B cell (primary cell): ENCODE measurements at regions not wholly inside any gene's neighbourhood (a gene's known extent, or its start where the extent isn't known, plus 50 kb on each side); places are given as distances from the start of the nearest gene placed in this dataset.
"Not testable (repeated sequence)": the region's sequence is repeated elsewhere in the genome, so short reads cannot be mapped to it uniquely, and the experiment has no call there.

Experiments used
- ATAC-seq: fragments of 200-7000 bp; cut with Tn5 transposase; one replicate; pipeline ENCODE4 v1.10.0; 2021; ENCODE audit warnings: low read depth, mild to moderate bottlenecking, moderate number of reproducible peaks, moderate library complexity
- CTCF ChIA-PET: fragments of 350-600 bp; sonication (Branson Sonifier 250); formaldehyde crosslinking; loops from one replicate; lab custom pipeline; 2021; ENCODE audit warnings: antibody characterized with exemption, inconsistent platforms; lab: Charles Lee
- POLR2A ChIA-PET: fragments of 350-600 bp; sonication (Branson Sonifier 250); formaldehyde crosslinking; loops from one replicate; lab custom pipeline; 2021; ENCODE audit warnings: antibody characterized with exemption; lab: Charles Lee
- DNase-seq: peaks from one replicate; pipeline ENCODE4 v3.0.0; 2013
- H2AFZ ChIP-seq: 2 replicates; pipeline ENCODE4 v1.6.1; 2012; ENCODE audit warnings: mild to moderate bottlenecking, low read depth, low read length; ENCODE audit not compliant: insufficient read depth, poor library complexity, severe bottlenecking
- H3K27ac ChIP-seq, 2 donors: 1 replicate in 1 of 2; 2 replicates in 1 of 2; pipeline ENCODE4 v1.5.1; 2012 to 2013; ENCODE audit warnings: low read length in 2 of 2, mild to moderate bottlenecking in 2 of 2, moderate library complexity in 1 of 2
- H3K27me3 ChIP-seq, 4 experiments: fragments of 200-600 bp in 1 of 4; sonication (generic) in 1 of 4; replicated peaks in 1 of 4; 1 replicate in 2 of 4; 2 replicates in 2 of 4; pipeline versions ENCODE4 v1.6.1 to v1.7.0; 2013 to 2016; ENCODE audit warnings: low read length in 3 of 4, mild to moderate bottlenecking in 2 of 4, mixed read lengths in 1 of 4, moderate library complexity in 1 of 4; ENCODE audit not compliant: insufficient read depth in 4 of 4, control insufficient read depth in 3 of 4; ENCODE audit errors: control extremely low read depth in 1 of 4
- H3K36me3 ChIP-seq, 2 experiments: replicated peaks in 1 of 2; 1 replicate in 1 of 2; 2 replicates in 1 of 2; pipeline versions ENCODE4 v1.6.1 to v1.7.1; 2013; ENCODE audit warnings: low read length in 1 of 2; ENCODE audit not compliant: insufficient read depth in 2 of 2, control insufficient read depth in 1 of 2; ENCODE audit errors: control extremely low read depth in 1 of 2, extremely low read depth in 1 of 2
- H3K4me1 ChIP-seq, 2 donors: fragments of 200-600 bp in 1 of 2; sonication (generic) in 1 of 2; 1 replicate in 1 of 2; 2 replicates in 1 of 2; pipeline versions ENCODE4 v1.5.1 to v1.6.1; 2013 to 2017; ENCODE audit warnings: low read length in 2 of 2; ENCODE audit not compliant: control insufficient read depth in 2 of 2, insufficient read depth in 2 of 2
- H3K4me2 ChIP-seq: replicated peaks from 2 replicates; pipeline ENCODE3; 2012; ENCODE audit warnings: mild to moderate bottlenecking, low read depth, low read length; ENCODE audit not compliant: poor library complexity, severe bottlenecking
- H3K4me3 ChIP-seq, 5 experiments: fragments of 200-600 bp in 1 of 5; sonication (generic) in 1 of 5; 1 replicate in 3 of 5; 2 replicates in 2 of 5; pipeline versions ENCODE4 v1.5.1 to v1.7.0; 2011 to 2016; ENCODE audit warnings: low read length in 4 of 5, mild to moderate bottlenecking in 4 of 5, low read depth in 2 of 5, control low read depth in 1 of 5, moderate library complexity in 1 of 5; ENCODE audit not compliant: insufficient read depth in 1 of 5; ENCODE audit errors: control extremely low read depth in 1 of 5, extremely low read depth in 1 of 5
- H3K79me2 ChIP-seq: fragments of 200-600 bp; sonication (generic); one replicate; pipeline ENCODE4 v1.6.0; 2016; ENCODE audit warnings: low read length; ENCODE audit not compliant: control insufficient read depth, insufficient read depth
- H3K9ac ChIP-seq: fragments of 200-600 bp; sonication (generic); 2 replicates; pipeline ENCODE4 v1.6.1; 2017; ENCODE audit warnings: mild to moderate bottlenecking, low read length, moderate library complexity
- H3K9me3 ChIP-seq, 3 donors: one replicate each; pipeline versions ENCODE4 v1.6.1 to v1.7.1; 2013; ENCODE audit warnings: low read length in 2 of 3; ENCODE audit not compliant: control insufficient read depth in 2 of 3, insufficient read depth in 1 of 3; ENCODE audit errors: control extremely low read depth in 1 of 3
- H4K20me1 ChIP-seq: 2 replicates; pipeline ENCODE4 v1.6.0; 2012; ENCODE audit warnings: mild to moderate bottlenecking, low read length; ENCODE audit not compliant: insufficient read depth, control insufficient read depth, poor library complexity, severe bottlenecking
- H3K27ac Mint-ChIP-seq: one replicate; pipeline ENCODE4 v1.8.0; 2021; ENCODE audit warnings: mixed read lengths
- H3K27me3 Mint-ChIP-seq: one replicate; pipeline ENCODE4 v1.8.0; 2021; ENCODE audit warnings: mixed read lengths
- H3K4me1 Mint-ChIP-seq: one replicate; pipeline ENCODE4 v1.8.0; 2021; ENCODE audit warnings: mixed read lengths
- H3K4me3 Mint-ChIP-seq: one replicate; pipeline ENCODE4 v1.8.0; 2021; ENCODE audit warnings: mixed read lengths
- H3K9me3 Mint-ChIP-seq: one replicate; pipeline ENCODE4 v1.8.0; 2022; ENCODE audit warnings: mixed read lengths; ENCODE audit not compliant: insufficient read depth
- EZH2 ChIP-seq: IDR thresholded peaks from 2 replicates; pipeline ENCODE4 v1.6.1; 2012; ENCODE audit warnings: borderline replicate concordance, low read depth, mild to moderate bottlenecking, moderate library complexity, low read length; ENCODE audit not compliant: insufficient read depth, poor library complexity, severe bottlenecking
- WGBS: methylation state at CpG from one replicate; pipeline ENCODE4 v1.1.5; 2013; ENCODE audit warnings: missing lambda C conversion rate; ENCODE audit not compliant: insufficient coverage; 5-methylcytosine and 5-hydroxymethylcytosine counted together
- intact Hi-C: fragments of 100-400 bp; cut with micrococcal nuclease; formaldehyde crosslinking; loops from one replicate; pipeline ENCODE4 v1.10.0; 2022

DNA sequence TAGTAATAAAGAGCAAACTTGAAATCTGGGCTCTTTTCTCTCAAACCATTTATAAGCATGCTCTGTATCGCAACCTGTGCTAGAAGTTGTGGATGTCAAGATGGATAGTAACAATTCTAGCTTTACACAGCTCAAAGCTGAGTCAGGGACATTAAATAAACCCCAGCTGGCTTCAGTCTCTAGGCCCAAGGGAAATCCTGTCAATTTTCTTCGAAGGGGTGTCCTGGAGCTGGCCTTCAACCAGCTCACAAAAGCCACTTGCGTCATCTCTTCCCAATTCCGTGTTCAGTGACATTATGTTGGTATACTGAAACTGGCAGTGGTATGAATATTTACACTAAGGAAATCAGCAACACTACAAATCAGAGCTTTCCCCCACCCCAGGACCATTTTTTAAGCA lies 89.8 kb upstream of the PRKG2 start:
- DNase-seq (no peak), ATAC-seq (no peak)
- no peaks in the 10 kb centered on the region for H3K27me3 Mint-ChIP-seq
- no peak for TF ChIP-seq EZH2
- no peaks in the 10 kb centered on the region for H3K4me1 Mint-ChIP-seq
- intact Hi-C loops = no loop called here
- no peaks in the 10 kb centered on the region for H3K9me3 Mint-ChIP-seq
- H3K4me3 Mint-ChIP-seq = no peak overlapping the region
- Histone ChIP-seq H3K27ac (no peak overlapping the region), H3K9ac (no peak overlapping the region), H3K9me3 (no peaks in the 10 kb centered on the region), H2AFZ (no peak overlapping the region), H3K4me1 (no peaks in the 10 kb centered on the region), H3K4me2 (no peak overlapping the region), H3K36me3 (no peaks in the 10 kb centered on the region), H3K4me3 (no peak overlapping the region), H4K20me1 (no peaks in the 10 kb centered on the region), H3K27me3 (no peaks in the 10 kb centered on the region), H3K79me2 (no peaks in the 10 kb centered on the region)
- ChIA-PET CTCF (no interaction called here), POLR2A (no interaction called here)
- H3K27ac Mint-ChIP-seq = no peak overlapping the region
- no CpG with 5 or more reads among the region's 4 CpGs for WGBS

- H3K9me3 ChIP-seq, POLR2A ChIA-PET, H3K9me3 Mint-ChIP-seq, H2AFZ ChIP-seq, H3K4me1 Mint-ChIP-seq, H3K4me1 ChIP-seq, H3K27me3 ChIP-seq, H3K4me3 ChIP-seq, H3K36me3 ChIP-seq, ATAC-seq, DNase-seq, intact Hi-C loops, H3K79me2 ChIP-seq, H3K4me2 ChIP-seq, H3K27me3 Mint-ChIP-seq, H3K27ac ChIP-seq, H3K4me3 Mint-ChIP-seq, H4K20me1 ChIP-seq, CTCF ChIA-PET, H3K27ac Mint-ChIP-seq, H3K9ac ChIP-seq: not testable (repeated sequence)
- WGBS = 89% methylated on average over 4 of the region's 4 CpGs
Measured at GRCh38 chr4:81300352-81300751, 85.3 kb upstream of the PRKG2 start.
